GM12874 (cell line): ENCODE measurements at regions not wholly inside any gene's neighbourhood (a gene's known extent, or its start where the extent isn't known, plus 50 kb on each side); places are given as distances from the start of the nearest gene placed in this dataset.

Experiments
- CTCF ChIP-seq: IDR thresholded peaks from 2 replicates; pipeline ENCODE4 v1.5.1; 2011; ENCODE audit warnings: low read depth, mild to moderate bottlenecking, control low read depth, low read length, moderate library complexity; ENCODE audit not compliant: insufficient read depth

- no peak for TF ChIP-seq CTCF
Observed at GRCh38 chr2:819601-820000, 131.0 kb upstream of the SNTG2 start.

- no peak for TF ChIP-seq CTCF
Observed at GRCh38 chr2:819121-819520, 131.5 kb upstream of the SNTG2 start.

- no peak for TF ChIP-seq CTCF
Observed at GRCh38 chr2:817336-818015, 133.2 kb upstream of the SNTG2 start.

GRCh38 chr2:816278-816677, 134.4 kb upstream of the SNTG2 start:
- TF ChIP-seq CTCF, result no peak

GRCh38 chr2:810397-810796, 133.2 kb upstream of the TMEM18 start:
- no peak for TF ChIP-seq CTCF

- no peak for TF ChIP-seq CTCF
Observed at GRCh38 chr2:807300-807699, 130.1 kb upstream of the TMEM18 start.

GRCh38 chr2:805664-806063, 128.5 kb upstream of the TMEM18 start:
- TF ChIP-seq CTCF, result no peak
